ENCODE measurements at regions not wholly inside any gene's neighbourhood (a gene's known extent, or its start where the extent isn't known, plus 50 kb on each side); places are given as distances from the start of the nearest gene placed in this dataset.
A peak's percentile ranks its signal among the peaks of the same experiment; 100 is the strongest.
"Not testable (repeated sequence)": the region's sequence is repeated elsewhere in the genome, so short reads cannot be mapped to it uniquely, and the experiment has no call there.

GRCh38 chrX:81857192-81857591 lies 655.3 kb downstream of the SH3BGRL start:
- DNase-seq = no peak

GRCh38 chrX:81866873-81867272 lies 665.0 kb downstream of the SH3BGRL start:
- DNase-seq = no peak

GRCh38 chrX:81868979-81869378 lies 667.1 kb downstream of the SH3BGRL start:
- no peak for DNase-seq

GRCh38 chrX:81874807-81875206 lies 672.9 kb downstream of the SH3BGRL start:
- no peak for DNase-seq

- DNase-seq = no peak
Measured at GRCh38 chrX:81875800-81876199, 673.9 kb downstream of the SH3BGRL start.

- no peak for DNase-seq
Measured at GRCh38 chrX:81876437-81876836, 674.5 kb downstream of the SH3BGRL start.

- no peak for DNase-seq
Measured at GRCh38 chrX:81890521-81890920, 688.6 kb downstream of the SH3BGRL start.

- no peak for DNase-seq
Measured at GRCh38 chrX:81900522-81900921, 698.6 kb downstream of the SH3BGRL start.

- DNase-seq = no peak
Measured at GRCh38 chrX:81925812-81926211, 723.9 kb downstream of the SH3BGRL start.

- DNase-seq = not testable (repeated sequence)
Measured at GRCh38 chrX:81945911-81946310, 744.0 kb downstream of the SH3BGRL start.

GRCh38 chrX:81957318-81957717 lies 755.4 kb downstream of the SH3BGRL start:
- DNase-seq = no peak

- DNase-seq = peak; percentile 0
Measured at GRCh38 chrX:81957900-81958545, 756.1 kb downstream of the SH3BGRL start.

- DNase-seq = no peak
Measured at GRCh38 chrX:81959964-81960363, 758.1 kb downstream of the SH3BGRL start.

GRCh38 chrX:81974413-81974812 lies 772.5 kb downstream of the SH3BGRL start:
- DNase-seq = not testable (repeated sequence)

- DNase-seq = no peak
Measured at GRCh38 chrX:81979806-81980515, 778.1 kb downstream of the SH3BGRL start.

- DNase-seq = not testable (repeated sequence)
Measured at GRCh38 chrX:81987217-81987616, 785.3 kb downstream of the SH3BGRL start.

GRCh38 chrX:81996166-81996565 lies 794.3 kb downstream of the SH3BGRL start:
- DNase-seq = no peak

GRCh38 chrX:82029571-82030218 lies 827.8 kb downstream of the SH3BGRL start:
- DNase-seq = no peak

GRCh38 chrX:82031250-82031649 lies 829.3 kb downstream of the SH3BGRL start:
- DNase-seq = no peak

- DNase-seq = no peak
Measured at GRCh38 chrX:82038793-82039192, 836.9 kb downstream of the SH3BGRL start.

- no peak for DNase-seq
Measured at GRCh38 chrX:82041034-82041433, 839.1 kb downstream of the SH3BGRL start.

- no peak for DNase-seq
Measured at GRCh38 chrX:82058728-82059127, 856.8 kb downstream of the SH3BGRL start.

GRCh38 chrX:82070948-82071347 lies 869.0 kb downstream of the SH3BGRL start:
- DNase-seq = no peak

GRCh38 chrX:82081027-82081426 lies 879.1 kb downstream of the SH3BGRL start:
- no peak for DNase-seq
